CD14-positive monocyte (primary cell): ENCODE measurements at regions not wholly inside any gene's neighbourhood (a gene's known extent, or its start where the extent isn't known, plus 50 kb on each side); places are given as distances from the start of the nearest gene placed in this dataset.

Experiments used
- DNase-seq, 3 donors: peaks; one replicate each; pipeline ENCODE4 v3.0.0-alpha.2; 2011 to 2022
- H2AFZ ChIP-seq: 2 replicates; pipeline ENCODE4 v1.6.0; 2012; ENCODE audit warnings: mild to moderate bottlenecking, low read depth, low read length, inconsistent platforms; ENCODE audit not compliant: insufficient read depth, poor library complexity, severe bottlenecking
- H3K27ac ChIP-seq, 2 donors: 1 replicate in 1 of 2; 2 replicates in 1 of 2; pipeline ENCODE4 v1.5.1; 2012 to 2013; ENCODE audit warnings: low read length in 2 of 2, control low read depth in 1 of 2, inconsistent platforms in 1 of 2, low read depth in 1 of 2, mild to moderate bottlenecking in 1 of 2
- H3K27me3 ChIP-seq, 2 donors: one replicate each; pipeline versions ENCODE4 v1.6.0 to v1.6.1; 2011 to 2013; ENCODE audit warnings: low read length in 2 of 2; ENCODE audit not compliant: control insufficient read depth in 2 of 2, insufficient read depth in 2 of 2
- H3K36me3 ChIP-seq, 2 donors: replicated peaks in 1 of 2; 1 replicate in 1 of 2; 2 replicates in 1 of 2; pipeline versions ENCODE4 v1.5.1 to v1.6.1; 2012 to 2013; ENCODE audit warnings: low read length in 2 of 2, control low read depth in 1 of 2, inconsistent platforms in 1 of 2, mild to moderate bottlenecking in 1 of 2; ENCODE audit not compliant: insufficient read depth in 2 of 2, control insufficient read depth in 1 of 2
- H3K4me1 ChIP-seq, 2 donors: 1 replicate in 1 of 2; 2 replicates in 1 of 2; pipeline versions ENCODE4 v1.5.1 to v1.6.1; 2012 to 2013; ENCODE audit warnings: low read length in 2 of 2, control low read depth in 1 of 2, inconsistent platforms in 1 of 2, mild to moderate bottlenecking in 1 of 2, moderate library complexity in 1 of 2; ENCODE audit not compliant: insufficient read depth in 2 of 2, control insufficient read depth in 1 of 2
- H3K4me2 ChIP-seq: replicated peaks from 2 replicates; pipeline ENCODE3; 2012; ENCODE audit warnings: low read length, moderate library complexity, mild to moderate bottlenecking; ENCODE audit not compliant: poor library complexity, severe bottlenecking; ENCODE audit errors: extremely low read depth
- H3K4me3 ChIP-seq, 3 experiments: fragments of 200-600 bp in 1 of 3; sonication (generic) in 1 of 3; replicated peaks in 1 of 3; 1 replicate in 2 of 3; 2 replicates in 1 of 3; pipeline ENCODE4 v1.5.1; 2011 to 2013; ENCODE audit warnings: low read length in 3 of 3, mild to moderate bottlenecking in 3 of 3, control low read depth in 2 of 3, low read depth in 2 of 3, inconsistent platforms in 1 of 3, moderate library complexity in 1 of 3
- H3K79me2 ChIP-seq: 2 replicates; pipeline ENCODE4 v1.6.0; 2012; ENCODE audit warnings: mild to moderate bottlenecking, control low read depth, inconsistent platforms, low read length, moderate library complexity; ENCODE audit not compliant: insufficient read depth
- H3K9ac ChIP-seq: 2 replicates; pipeline ENCODE4 v1.6.0; 2017; ENCODE audit warnings: low read length, mild to moderate bottlenecking; ENCODE audit not compliant: insufficient read depth, poor library complexity, severe bottlenecking
- H3K9me3 ChIP-seq, 2 donors: replicated peaks in 1 of 2; 1 replicate in 1 of 2; 2 replicates in 1 of 2; pipeline versions ENCODE4 v1.5.1 to v1.6.1; 2012 to 2013; ENCODE audit warnings: low read length in 2 of 2, control low read depth in 1 of 2; ENCODE audit not compliant: control insufficient read depth in 1 of 2, insufficient read depth in 1 of 2
- H4K20me1 ChIP-seq: 2 replicates; pipeline ENCODE4 v1.6.0; 2012; ENCODE audit warnings: mild to moderate bottlenecking, low read length, control low read depth, moderate library complexity; ENCODE audit not compliant: insufficient read depth
- H3K27ac Mint-ChIP-seq, 7 donors: one replicate each; pipeline ENCODE4 v1.8.0; 2020; ENCODE audit warnings: mild to moderate bottlenecking in 7 of 7, mixed read lengths in 7 of 7, moderate library complexity in 6 of 7, inconsistent platforms in 2 of 7
- H3K27me3 Mint-ChIP-seq, 3 donors: one replicate each; pipeline ENCODE4 v1.8.0; 2021 to 2022; ENCODE audit warnings: low read depth in 3 of 3, mild to moderate bottlenecking in 3 of 3, mixed read lengths in 3 of 3, moderate library complexity in 3 of 3, inconsistent platforms in 1 of 3
- H3K36me3 Mint-ChIP-seq, 2 donors: one replicate each; pipeline ENCODE4 v1.8.0; 2020; ENCODE audit warnings: mixed read lengths in 2 of 2, inconsistent platforms in 1 of 2, mild to moderate bottlenecking in 1 of 2
- H3K4me1 Mint-ChIP-seq: one replicate; pipeline ENCODE4 v1.8.0; 2020; ENCODE audit warnings: mild to moderate bottlenecking, mixed read lengths
- H3K4me3 Mint-ChIP-seq, 2 donors: one replicate each; pipeline ENCODE4 v1.8.0; 2020; ENCODE audit warnings: mild to moderate bottlenecking in 2 of 2, mixed read lengths in 2 of 2, moderate library complexity in 1 of 2
- H3K9me3 Mint-ChIP-seq, 7 donors: one replicate each; pipeline ENCODE4 v1.8.0; 2020 to 2022; ENCODE audit warnings: mixed read lengths in 7 of 7, mild to moderate bottlenecking in 6 of 7, moderate library complexity in 6 of 7, inconsistent platforms in 2 of 7
- CTCF ChIP-seq: fragments of 200-600 bp; IDR thresholded peaks from one replicate; pipeline ENCODE4 v1.8.0; 2022; ENCODE audit warnings: antibody characterized with exemption, mild to moderate bottlenecking
- WGBS: methylation state at CpG from one replicate; pipeline ENCODE4 v1.1.5; 2013; ENCODE audit warnings: missing lambda C conversion rate; ENCODE audit not compliant: insufficient coverage; 5-methylcytosine and 5-hydroxymethylcytosine counted together
- intact Hi-C, 2 donors: fragments of 100-400 bp; cut with micrococcal nuclease; formaldehyde crosslinking; loops; one replicate each; pipeline versions ENCODE4 v1.15.0 to v1.15.1; 2023

GRCh38 chrX:112259375-112259774 is 176.8 kb upstream of the TRPC5 start:
- Histone ChIP-seq H3K36me3 (no peaks in the 10 kb centered on the region), H3K27ac (no peak overlapping the region), H4K20me1 (no peaks in the 10 kb centered on the region), H3K4me3 (no peak overlapping the region), H3K27me3 (no peaks in the 10 kb centered on the region), H3K4me2 (no peak overlapping the region), H3K9me3 (no peaks in the 10 kb centered on the region), H3K9ac (no peak overlapping the region), H3K4me1 (no peaks in the 10 kb centered on the region), H3K79me2 (no peaks in the 10 kb centered on the region), H2AFZ (no peak overlapping the region)
- peaks cover 0 to 2% (median 0%) of the 10 kb centered on the region in 7 donors for H3K9me3 Mint-ChIP-seq
- no peak overlapping the region for H3K4me3 Mint-ChIP-seq
- DNase-seq = no peak
- no peaks in the 10 kb centered on the region for H3K4me1 Mint-ChIP-seq
- no CpG with 5 or more reads among the region's 3 CpGs for WGBS
- intact Hi-C loops = no loop called here
- H3K36me3 Mint-ChIP-seq = no peaks in the 10 kb centered on the region
- TF ChIP-seq CTCF = no peak
- no peak overlapping the region for H3K27ac Mint-ChIP-seq
- peaks cover 0 to 4% (median 0%) of the 10 kb centered on the region in 3 donors for H3K27me3 Mint-ChIP-seq

- no peak overlapping the region for H3K4me3 ChIP-seq
- Mint-ChIP-seq H3K9me3 (peaks cover 0 to 3% (median 0%) of the 10 kb centered on the region in 7 donors), H3K27ac (no peak overlapping the region), H3K4me1 (no peaks in the 10 kb centered on the region), H3K27me3 (peaks cover 0 to 4% (median 0%) of the 10 kb centered on the region in 3 donors), H3K36me3 (no peaks in the 10 kb centered on the region), H3K4me3 (no peak overlapping the region)
- WGBS = 88% methylated on average over 1 of the region's 2 CpGs
- no peaks in the 10 kb centered on the region for H3K4me1 ChIP-seq
- intact Hi-C loops = no loop called here
- no peak overlapping the region for H2AFZ ChIP-seq
- H3K36me3 ChIP-seq = no peaks in the 10 kb centered on the region
- no peak overlapping the region for H3K9ac ChIP-seq
- H3K9me3 ChIP-seq = no peaks in the 10 kb centered on the region
- H3K79me2 ChIP-seq = no peaks in the 10 kb centered on the region
- H4K20me1 ChIP-seq = no peaks in the 10 kb centered on the region
- H3K4me2 ChIP-seq = no peak overlapping the region
- H3K27me3 ChIP-seq = no peaks in the 10 kb centered on the region
- no peak overlapping the region for H3K27ac ChIP-seq
- DNase-seq = no peak
- TF ChIP-seq CTCF = no peak
Measured at GRCh38 chrX:112254896-112255295, 172.3 kb upstream of the TRPC5 start.
